LNCaP clone FGC (cell line): ENCODE measurements at regions not wholly inside any gene's neighbourhood (a gene's known extent, or its start where the extent isn't known, plus 50 kb on each side); places are given as distances from the start of the nearest gene placed in this dataset.

Experiments used
- DNase-seq: peaks from one replicate; pipeline ENCODE4 v3.0.0-alpha.2; 2011; ENCODE audit warnings: low read depth
- H3K4me3 ChIP-seq: 2 replicates; pipeline ENCODE4 v1.5.1; 2011; ENCODE audit warnings: mild to moderate bottlenecking, low read depth, low read length, control low read depth
- TF ChIP-seq, protein P1 (sequence below): IDR thresholded peaks from 2 replicates; pipeline ENCODE4 v1.5.1; 2012; ENCODE audit warnings: mild to moderate bottlenecking; ENCODE audit not compliant: control insufficient read depth, insufficient read depth; ENCODE audit errors: extremely low read depth

- H3K4me3 ChIP-seq, result no peak overlapping the region
- TF ChIP-seq, protein P1, sequence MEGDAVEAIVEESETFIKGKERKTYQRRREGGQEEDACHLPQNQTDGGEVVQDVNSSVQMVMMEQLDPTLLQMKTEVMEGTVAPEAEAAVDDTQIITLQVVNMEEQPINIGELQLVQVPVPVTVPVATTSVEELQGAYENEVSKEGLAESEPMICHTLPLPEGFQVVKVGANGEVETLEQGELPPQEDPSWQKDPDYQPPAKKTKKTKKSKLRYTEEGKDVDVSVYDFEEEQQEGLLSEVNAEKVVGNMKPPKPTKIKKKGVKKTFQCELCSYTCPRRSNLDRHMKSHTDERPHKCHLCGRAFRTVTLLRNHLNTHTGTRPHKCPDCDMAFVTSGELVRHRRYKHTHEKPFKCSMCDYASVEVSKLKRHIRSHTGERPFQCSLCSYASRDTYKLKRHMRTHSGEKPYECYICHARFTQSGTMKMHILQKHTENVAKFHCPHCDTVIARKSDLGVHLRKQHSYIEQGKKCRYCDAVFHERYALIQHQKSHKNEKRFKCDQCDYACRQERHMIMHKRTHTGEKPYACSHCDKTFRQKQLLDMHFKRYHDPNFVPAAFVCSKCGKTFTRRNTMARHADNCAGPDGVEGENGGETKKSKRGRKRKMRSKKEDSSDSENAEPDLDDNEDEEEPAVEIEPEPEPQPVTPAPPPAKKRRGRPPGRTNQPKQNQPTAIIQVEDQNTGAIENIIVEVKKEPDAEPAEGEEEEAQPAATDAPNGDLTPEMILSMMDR, result no peak
- DNase-seq, result no peak
Observed at GRCh38 chr6:138596591-138596990, 97.3 kb upstream of the NHSL1 start.

- DNase-seq, result no peak
- TF ChIP-seq, protein P1, result no peak
- no peak overlapping the region for H3K4me3 ChIP-seq
Observed at GRCh38 chr6:138597336-138597735, 98.0 kb upstream of the NHSL1 start.

DNA sequence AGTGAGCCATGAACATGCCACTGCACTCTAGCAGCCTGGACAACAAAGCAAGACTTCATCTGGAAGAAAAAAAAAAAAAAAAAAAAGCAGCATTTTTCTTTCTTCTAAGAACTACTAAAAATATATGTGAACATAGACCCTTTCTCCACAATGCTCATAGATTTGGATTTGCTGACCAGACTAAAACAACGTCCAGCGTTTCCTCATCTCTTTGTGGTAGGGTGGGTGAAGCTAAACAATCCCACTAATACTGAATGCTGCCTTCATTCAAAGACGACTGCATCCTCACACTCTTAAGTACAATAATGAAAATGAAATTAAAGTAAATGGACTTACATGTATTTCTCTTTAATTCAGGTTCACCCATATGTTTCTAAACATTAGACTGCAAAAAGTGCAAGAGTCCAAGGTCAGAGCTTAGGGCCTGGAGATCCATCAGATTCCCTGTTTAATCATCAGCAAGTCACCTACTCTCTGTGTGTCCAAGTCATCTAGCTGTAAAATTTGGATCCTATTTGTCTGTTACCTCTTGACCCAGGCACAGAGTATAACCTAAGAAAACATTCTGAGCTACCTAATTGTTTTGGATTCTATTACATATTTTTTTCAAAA, 99.4 kb upstream of the NHSL1 start:
- no peak overlapping the region for H3K4me3 ChIP-seq

DNA sequence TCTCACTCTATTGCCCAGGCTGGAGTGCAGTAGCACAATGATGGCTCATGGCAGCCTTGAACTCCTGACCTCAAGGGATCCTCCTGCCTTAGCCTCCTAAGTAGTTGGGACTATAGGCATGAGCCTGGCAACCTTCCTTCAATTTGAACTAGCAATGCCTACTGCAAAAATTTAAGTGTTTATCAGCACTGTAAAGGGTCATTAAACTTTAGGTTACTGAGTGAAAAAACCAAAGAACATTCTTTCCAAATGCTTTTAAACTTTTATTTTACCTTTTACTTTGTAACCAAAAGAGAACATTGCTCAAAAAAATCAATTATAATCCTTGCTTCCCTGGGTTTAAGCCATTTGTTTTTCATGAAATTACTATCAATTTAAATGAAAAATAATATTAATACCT, 101.0 kb upstream of the NHSL1 start:
- no peak for DNase-seq
- H3K4me3 ChIP-seq, result no peak overlapping the region
- TF ChIP-seq, protein P1, result no peak

More for the DNA sequence above, 99.4 kb upstream of the NHSL1 start:
- DNase-seq, result no peak
- TF ChIP-seq, protein P1, result no peak

DNA sequence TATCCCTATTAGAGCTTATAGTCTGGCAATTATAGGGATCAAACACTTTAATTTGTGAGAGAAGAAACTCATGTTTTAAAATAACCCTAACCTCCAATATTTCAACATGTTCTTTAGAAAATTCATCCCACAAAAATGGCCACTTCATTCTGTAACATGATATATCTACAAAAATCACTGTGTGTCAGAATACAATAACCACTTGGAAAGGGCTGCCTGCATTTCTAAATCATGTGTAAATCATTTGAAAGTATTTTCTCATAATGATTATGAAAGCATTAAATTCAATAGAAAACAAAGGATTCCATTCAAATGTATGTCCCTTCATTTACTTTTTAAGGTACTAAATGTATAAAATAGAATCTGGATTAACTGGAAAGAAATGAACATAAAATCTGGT, 101.4 kb upstream of the NHSL1 start:
- no peak overlapping the region for H3K4me3 ChIP-seq
- TF ChIP-seq, protein P1, result no peak
- DNase-seq, result no peak

- no peak overlapping the region for H3K4me3 ChIP-seq
- no peak for DNase-seq
- TF ChIP-seq, protein P1, result no peak
Observed at GRCh38 chr6:138601128-138601527, 101.8 kb upstream of the NHSL1 start.

- DNase-seq, result no peak
Observed at GRCh38 chr6:138605958-138606357, 106.7 kb upstream of the NHSL1 start.

More at GRCh38 chr6:138605958-138606357, 106.7 kb upstream of the NHSL1 start:
- TF ChIP-seq, protein P1, result no peak
- H3K4me3 ChIP-seq, result no peak overlapping the region
